ENCODE measurements at regions not wholly inside any gene's neighbourhood (a gene's known extent, or its start where the extent isn't known, plus 50 kb on each side); places are given as distances from the start of the nearest gene placed in this dataset.

GRCh38 chr2:37489041-37489456, 144.6 kb downstream of the QPCT start:
- no peak for TF ChIP-seq CTCF (IDR thresholded peaks at IDR 0.05; ENCODE audit: low read depth, low read length)
- DNase-seq (ENCODE audit: low read depth in 1 of 2, low spot score in 1 of 2) = peak in 1 of 2 donors; percentile 11
- no peak overlapping the region for H3K27ac ChIP-seq
- H3K9me3 ChIP-seq (ENCODE audit: low read depth) = no peaks in the 10 kb centered on the region
- no peaks in the 10 kb centered on the region for H3K27me3 ChIP-seq
- no peaks in the 10 kb centered on the region for H3K36me3 ChIP-seq
- no peak overlapping the region for H3K4me3 ChIP-seq
- H3K4me1 ChIP-seq (ENCODE audit: low read depth) = no peaks in the 10 kb centered on the region

- no peak for DNase-seq (ENCODE audit: low read depth in 1 of 2, low spot score in 1 of 2)
- no peak overlapping the region for H3K27ac ChIP-seq
- no peaks in the 10 kb centered on the region for H3K4me1 ChIP-seq (ENCODE audit: low read depth)
- H3K27me3 ChIP-seq = no peaks in the 10 kb centered on the region
- TF ChIP-seq CTCF (IDR thresholded peaks at IDR 0.05; ENCODE audit: low read depth, low read length) = no peak
- H3K4me3 ChIP-seq = no peak overlapping the region
- no peaks in the 10 kb centered on the region for H3K36me3 ChIP-seq
- no peaks in the 10 kb centered on the region for H3K9me3 ChIP-seq (ENCODE audit: low read depth)
These were observed 145.1 kb downstream of the QPCT start for GRCh38 chr2:37489536-37489935.

- Histone ChIP-seq H3K9me3 (ENCODE audit: low read depth) (no peaks in the 10 kb centered on the region), H3K27ac (no peak overlapping the region), H3K4me3 (no peak overlapping the region), H3K4me1 (ENCODE audit: low read depth) (no peaks in the 10 kb centered on the region), H3K27me3 (no peaks in the 10 kb centered on the region), H3K36me3 (no peaks in the 10 kb centered on the region)
- DNase-seq (ENCODE audit: low read depth in 1 of 2, low spot score in 1 of 2) = no peak
- no peak for TF ChIP-seq CTCF (IDR thresholded peaks at IDR 0.05; ENCODE audit: low read depth, low read length)
These were observed 149.0 kb downstream of the QPCT start for GRCh38 chr2:37493425-37493824.

- Histone ChIP-seq H3K9me3 (ENCODE audit: low read depth) (no peaks in the 10 kb centered on the region), H3K36me3 (no peaks in the 10 kb centered on the region), H3K4me1 (ENCODE audit: low read depth) (peaks cover 5% of the 10 kb centered on the region), H3K27me3 (no peaks in the 10 kb centered on the region), H3K4me3 (no peak overlapping the region), H3K27ac (no peak overlapping the region)
- no peak for DNase-seq (ENCODE audit: low read depth in 1 of 2, low spot score in 1 of 2)
- no peak for TF ChIP-seq CTCF (IDR thresholded peaks at IDR 0.05; ENCODE audit: low read depth, low read length)
These were observed 154.7 kb downstream of the QPCT start for GRCh38 chr2:37499113-37499512.

- TF ChIP-seq CTCF (IDR thresholded peaks at IDR 0.05; ENCODE audit: low read depth, low read length) = no peak
- Histone ChIP-seq H3K27ac (no peak overlapping the region), H3K27me3 (no peaks in the 10 kb centered on the region), H3K4me1 (ENCODE audit: low read depth) (peaks cover 13% of the 10 kb centered on the region), H3K4me3 (no peak overlapping the region), H3K36me3 (no peaks in the 10 kb centered on the region), H3K9me3 (ENCODE audit: low read depth) (no peaks in the 10 kb centered on the region)
- DNase-seq (ENCODE audit: low read depth in 1 of 2, low spot score in 1 of 2) = no peak
These were observed 155.6 kb downstream of the QPCT start for GRCh38 chr2:37500031-37500430.

GRCh38 chr2:37501113-37501512, 156.7 kb downstream of the QPCT start:
- no peak overlapping the region for H3K4me3 ChIP-seq
- no peaks in the 10 kb centered on the region for H3K36me3 ChIP-seq
- H3K9me3 ChIP-seq (ENCODE audit: low read depth) = no peaks in the 10 kb centered on the region
- TF ChIP-seq CTCF (IDR thresholded peaks at IDR 0.05; ENCODE audit: low read depth, low read length) = no peak
- no peak overlapping the region for H3K27ac ChIP-seq
- DNase-seq (ENCODE audit: low read depth in 1 of 2, low spot score in 1 of 2) = no peak
- no peaks in the 10 kb centered on the region for H3K27me3 ChIP-seq
- H3K4me1 ChIP-seq (ENCODE audit: low read depth) = peaks cover 24% of the 10 kb centered on the region

Data from cardiac muscle cell (in vitro differentiated cells and primary cell).